Gastrocnemius medialis (tissue), 4 donors: ENCODE measurements at regions not wholly inside any gene's neighbourhood (a gene's known extent, or its start where the extent isn't known, plus 50 kb on each side); places are given as distances from the start of the nearest gene placed in this dataset.

Experiments used
- CTCF ChIP-seq, 5 experiments: fragments of 450-650 bp in 3 of 5; fragments of 200-600 bp in 2 of 5; sonication (generic) in 2 of 5; IDR thresholded peaks in 4 of 5; conservative IDR thresholded peaks in 1 of 5; 1 replicate in 4 of 5; 2 replicates in 1 of 5; pipeline ENCODE4 v1.5.1; 2016 to 2019; ENCODE audit warnings: antibody characterized with exemption in 5 of 5, mild to moderate bottlenecking in 3 of 5, moderate library complexity in 3 of 5
- POLR2A ChIP-seq, 2 donors: fragments of 450-650 bp; IDR thresholded peaks; one replicate each; pipeline ENCODE4 v1.6.1; 2017; ENCODE audit warnings: antibody characterized with exemption in 2 of 2, mild to moderate bottlenecking in 2 of 2, moderate library complexity in 2 of 2

- TF ChIP-seq CTCF (IDR thresholded peaks at IDR 0.05 in 4 of 5, conservative IDR thresholded peaks at IDR 0.05 in 1 of 5) (no peak), POLR2A (IDR thresholded peaks at IDR 0.05) (no peak)
Observed at GRCh38 chr18:27583466-27583865, 398.4 kb upstream of the CHST9 start.
